Fibroblast of skin of scalp (primary cell): ENCODE measurements at regions not wholly inside any gene's neighbourhood (a gene's known extent, or its start where the extent isn't known, plus 50 kb on each side); places are given as distances from the start of the nearest gene placed in this dataset.
A peak's percentile ranks its signal among the peaks of the same experiment; 100 is the strongest.
"Not testable (repeated sequence)": the region's sequence is repeated elsewhere in the genome, so short reads cannot be mapped to it uniquely, and the experiment has no call there.

Experiments used
- DNase-seq: peaks from one replicate; pipeline ENCODE4 v3.0.0-alpha.2; 2013

DNA sequence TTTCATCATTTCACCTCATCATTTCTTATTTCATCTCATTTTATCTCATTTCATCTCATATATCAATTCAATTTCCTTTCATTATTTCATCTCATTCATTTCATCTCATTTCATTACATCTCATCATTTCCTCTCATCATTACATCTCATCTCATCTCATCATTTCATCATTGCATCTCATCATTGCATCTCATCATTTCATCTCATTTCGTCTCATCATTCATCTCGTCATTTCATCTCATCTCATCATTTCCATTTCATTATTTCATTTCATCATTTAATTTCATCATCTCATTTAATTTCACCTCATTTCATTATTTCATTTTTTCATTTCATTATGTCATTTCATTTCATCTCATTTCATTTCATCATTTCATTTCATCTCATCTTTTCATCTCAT is 168.5 kb upstream of the FAM72C start:
- DNase-seq, result not testable (repeated sequence)

DNA sequence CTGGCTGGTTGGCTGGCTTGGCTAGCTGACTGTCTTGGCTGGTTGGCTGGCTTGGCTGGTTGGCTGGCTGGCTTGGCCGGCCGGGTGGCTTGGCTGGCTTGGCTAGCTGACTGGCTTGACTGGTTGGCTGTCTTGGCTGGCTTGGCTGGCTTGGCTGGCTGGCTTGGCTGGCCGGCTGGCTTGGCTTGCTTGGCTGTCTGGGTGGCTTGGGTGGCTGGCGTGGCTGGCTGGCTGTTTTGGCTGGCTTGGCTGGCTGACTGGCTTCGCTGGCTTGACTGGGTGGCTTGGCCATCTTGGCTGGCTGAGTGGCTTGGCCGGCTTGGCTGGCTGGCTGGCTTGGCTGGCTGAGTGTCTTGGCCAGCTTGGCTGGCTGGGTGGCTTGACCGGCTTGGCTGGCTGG is 133.2 kb upstream of the FAM72C start:
- not testable (repeated sequence) for DNase-seq

DNA sequence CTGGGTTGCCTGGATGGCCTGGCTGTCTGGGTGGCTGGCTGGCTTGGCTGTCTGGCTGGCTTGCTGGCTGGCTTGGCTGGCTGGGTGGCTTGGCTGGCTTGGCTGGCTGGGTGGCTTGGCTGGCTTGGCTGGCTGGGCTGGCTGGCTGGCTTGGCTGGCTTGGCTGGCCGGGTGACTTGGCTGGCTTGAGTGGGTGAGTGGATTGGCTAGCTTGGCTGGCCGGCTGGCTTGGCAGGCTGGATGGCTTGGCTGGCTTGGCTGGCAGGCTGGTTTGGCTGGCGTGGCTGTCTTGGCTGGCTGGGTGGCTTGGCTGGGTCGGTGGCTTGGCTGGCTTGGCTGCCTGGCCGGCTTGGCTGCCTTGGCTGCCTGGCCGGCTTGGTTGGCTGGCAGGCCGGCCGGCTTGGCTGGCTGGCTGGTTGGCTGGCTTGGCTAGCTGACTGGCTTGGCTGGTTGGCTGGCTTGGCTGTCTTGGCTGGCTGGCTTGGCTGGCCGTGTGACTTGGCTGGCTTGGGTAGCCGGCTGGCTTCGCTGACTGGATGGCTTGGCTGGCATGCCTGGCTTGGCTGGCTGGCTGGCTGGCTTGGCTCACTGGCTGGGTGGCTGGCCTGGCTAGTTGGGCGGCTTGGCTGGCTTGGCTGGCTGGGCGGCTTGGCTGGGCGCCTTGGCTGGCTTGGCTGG is 132.4 kb upstream of the FAM72C start:
- DNase-seq, result not testable (repeated sequence)

DNA sequence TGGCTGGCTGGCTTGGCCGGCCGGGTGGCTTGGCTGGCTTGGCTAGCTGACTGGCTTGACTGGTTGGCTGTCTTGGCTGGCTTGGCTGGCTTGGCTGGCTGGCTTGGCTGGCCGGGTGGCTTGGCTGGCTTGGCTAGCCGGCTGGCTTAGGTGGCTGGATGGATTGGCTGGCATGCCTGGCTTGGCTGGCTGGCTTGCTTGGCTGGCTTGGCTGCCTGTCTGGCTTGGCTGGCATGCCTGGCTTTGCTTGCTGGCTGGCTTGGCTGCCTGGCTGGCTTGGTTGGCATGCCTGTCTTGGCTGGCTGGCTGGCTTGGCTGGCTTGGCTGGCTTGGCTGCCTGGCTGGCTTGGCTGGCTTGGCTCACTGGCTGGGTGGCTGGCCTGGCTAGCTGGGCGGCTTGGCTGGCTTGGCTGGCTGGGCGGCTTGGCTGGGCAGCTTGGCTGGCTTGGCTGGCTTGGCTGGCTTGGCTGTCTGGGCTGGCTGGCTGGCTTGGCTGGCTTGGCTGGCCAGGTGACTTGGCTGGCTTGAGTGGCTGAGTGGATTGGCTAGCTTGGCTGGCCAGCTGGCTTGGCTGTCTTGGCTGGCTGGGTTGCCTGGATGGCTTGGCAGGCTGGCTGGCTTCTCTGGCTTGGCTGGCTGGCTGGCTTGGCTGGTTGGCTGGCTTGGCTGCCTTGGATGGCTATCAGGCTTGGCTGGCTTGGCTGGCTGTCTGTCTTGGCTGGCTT is 131.5 kb upstream of the FAM72C start:
- not testable (repeated sequence) for DNase-seq

DNA sequence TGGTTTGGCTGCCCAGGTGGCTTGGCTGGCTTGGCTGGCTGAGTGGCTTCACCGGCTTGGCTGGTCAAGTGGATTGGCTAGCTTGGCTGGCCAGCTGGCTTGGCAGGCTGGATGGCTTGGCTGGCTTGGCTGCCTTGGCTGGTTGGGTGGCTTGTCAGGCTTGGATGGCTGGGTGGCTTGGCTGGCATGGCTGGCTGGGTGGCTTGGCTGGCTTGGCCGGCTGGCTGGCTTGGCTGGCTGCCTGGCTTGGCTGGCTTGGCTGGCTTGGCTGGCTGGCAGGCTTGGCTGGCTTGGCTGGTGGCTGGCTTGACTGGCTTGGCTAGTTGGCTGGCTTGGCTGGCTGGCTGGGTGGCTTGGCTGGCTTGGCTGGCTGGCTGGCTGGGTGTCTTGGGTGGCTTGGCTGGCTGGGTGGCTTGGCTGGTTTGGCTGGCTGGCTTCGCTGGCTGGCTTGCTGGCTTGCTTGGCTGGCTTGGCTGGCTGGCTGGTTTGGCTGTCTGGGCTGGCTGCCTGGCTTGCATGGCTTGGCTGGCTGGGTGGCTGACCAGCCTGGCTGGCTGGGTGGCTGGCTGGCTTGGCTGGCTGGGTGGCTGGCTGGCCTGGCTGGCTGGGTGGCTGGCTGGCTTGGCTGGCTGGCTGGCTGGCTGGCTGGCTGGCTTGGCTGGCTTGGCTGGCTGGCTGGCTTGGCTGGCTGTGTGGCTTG is 130.4 kb upstream of the FAM72C start:
- DNase-seq, result not testable (repeated sequence)

DNA sequence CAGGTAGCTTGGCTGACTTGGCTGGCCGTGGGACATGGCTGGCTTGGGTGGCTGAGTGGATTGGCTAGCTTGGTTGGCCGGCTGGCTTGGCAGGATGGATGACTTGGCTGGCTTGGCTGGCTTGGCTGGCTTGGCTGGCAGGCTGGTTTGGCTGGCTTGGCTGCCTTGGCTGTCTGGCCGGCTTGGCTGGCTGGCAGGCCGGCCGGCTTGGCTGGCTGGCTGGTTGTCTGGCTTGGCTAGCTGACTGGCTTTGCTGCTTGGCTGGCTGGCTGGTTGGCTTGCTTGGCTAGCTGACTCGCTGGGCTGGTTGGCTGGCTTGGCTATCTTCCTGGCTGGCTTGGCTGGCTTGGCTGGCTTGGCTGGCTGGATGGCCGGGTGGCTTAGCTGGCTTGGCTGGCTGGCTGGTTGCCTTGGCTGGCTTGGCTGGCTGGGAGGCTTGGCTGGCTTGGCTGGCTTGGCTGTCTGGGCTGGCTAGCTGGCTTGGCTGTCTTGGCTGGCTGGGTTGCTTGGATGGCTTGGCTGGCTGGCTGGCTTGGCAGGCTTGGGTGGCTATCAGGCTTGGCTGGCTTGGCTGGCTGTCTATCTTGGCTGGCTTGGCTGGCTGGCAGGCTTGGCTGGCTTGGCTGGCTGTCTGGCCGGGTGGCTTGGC is 129.7 kb upstream of the FAM72C start:
- DNase-seq, result no peak

GRCh38 chr1:144077167-144077841 is 105.5 kb upstream of the FAM72C start:
- DNase-seq, result peak; percentile 55

- peak; percentile 24 for DNase-seq
Measured at GRCh38 chr1:144076646-144077045, 104.9 kb upstream of the FAM72C start.

DNA sequence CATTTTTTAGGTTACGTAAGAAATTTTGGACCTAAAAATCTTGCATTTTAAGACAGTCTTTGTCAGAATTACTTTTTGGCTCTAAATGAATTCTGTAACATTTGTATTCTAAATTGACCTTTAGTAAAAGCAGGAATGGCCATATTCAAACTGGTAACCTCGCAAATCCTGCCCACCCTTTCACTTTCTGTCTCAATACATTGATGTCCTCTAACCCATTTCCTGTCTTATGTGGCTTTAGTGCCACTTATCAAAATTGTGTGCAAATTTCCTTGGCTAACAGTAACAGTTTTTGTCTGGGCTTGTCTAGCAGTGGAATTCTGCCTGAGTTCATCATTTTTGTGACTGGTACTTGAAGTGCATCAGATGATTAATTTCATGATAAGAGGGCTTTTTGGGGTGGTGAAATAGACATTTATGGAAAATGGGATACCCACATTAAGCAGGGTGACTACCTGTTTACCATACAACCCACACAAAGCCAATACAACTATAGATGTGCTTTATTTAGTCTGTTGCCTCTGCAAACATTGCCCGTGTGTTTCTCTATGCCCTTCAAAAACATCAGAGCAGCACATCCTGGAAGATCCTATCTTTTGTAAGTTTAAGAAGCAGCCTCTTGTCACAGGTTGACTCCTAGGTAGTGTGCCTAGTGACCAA is 98.7 kb upstream of the FAM72C start:
- not testable (repeated sequence) for DNase-seq

GRCh38 chr1:144067042-144067441 is 95.3 kb upstream of the FAM72C start:
- DNase-seq, result not testable (repeated sequence)

GRCh38 chr1:144066071-144066813 is 94.5 kb upstream of the FAM72C start:
- not testable (repeated sequence) for DNase-seq

DNA sequence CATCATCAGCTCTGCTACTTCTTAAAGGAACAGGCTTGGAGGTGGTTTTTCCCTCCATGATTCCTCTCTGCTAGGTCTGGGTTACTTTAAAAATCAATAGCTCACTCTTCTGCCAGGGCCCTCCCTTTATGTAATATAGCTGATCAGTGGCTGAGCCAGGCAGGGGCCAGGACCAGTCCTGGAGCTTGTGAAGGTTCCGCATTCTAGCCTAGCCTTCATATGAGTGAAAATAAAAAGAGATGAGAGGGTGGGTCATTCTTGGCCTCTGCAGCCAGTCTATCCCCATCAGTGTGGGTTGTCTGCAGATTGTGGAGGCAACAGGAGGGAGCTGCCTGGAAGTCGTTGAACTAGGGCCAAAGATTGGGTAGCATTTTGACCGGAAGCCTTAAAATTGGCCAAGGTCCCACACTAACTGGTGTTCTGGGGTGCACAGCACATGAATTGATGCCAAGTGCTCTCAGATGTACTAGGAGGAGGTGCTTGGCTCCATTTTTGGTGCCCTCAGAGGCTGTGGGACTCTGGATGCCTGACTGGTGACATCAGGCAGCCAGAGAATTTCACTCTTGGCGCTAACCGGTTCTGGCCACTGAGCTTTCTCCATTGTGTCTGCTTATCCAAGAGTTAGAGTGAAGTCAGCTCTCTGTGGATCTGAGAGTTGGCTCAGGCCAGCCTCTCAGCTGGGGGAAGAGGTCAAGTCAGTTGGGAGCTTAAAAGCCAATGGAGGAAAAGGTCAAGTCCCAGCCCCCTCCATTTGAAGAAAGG is 93.7 kb upstream of the FAM72C start:
- not testable (repeated sequence) for DNase-seq

- DNase-seq, result not testable (repeated sequence)
Measured at GRCh38 chr1:144049365-144049764, 77.6 kb upstream of the FAM72C start.

- DNase-seq, result not testable (repeated sequence)
Measured at GRCh38 chr1:144046645-144047044, 74.9 kb upstream of the FAM72C start.

DNA sequence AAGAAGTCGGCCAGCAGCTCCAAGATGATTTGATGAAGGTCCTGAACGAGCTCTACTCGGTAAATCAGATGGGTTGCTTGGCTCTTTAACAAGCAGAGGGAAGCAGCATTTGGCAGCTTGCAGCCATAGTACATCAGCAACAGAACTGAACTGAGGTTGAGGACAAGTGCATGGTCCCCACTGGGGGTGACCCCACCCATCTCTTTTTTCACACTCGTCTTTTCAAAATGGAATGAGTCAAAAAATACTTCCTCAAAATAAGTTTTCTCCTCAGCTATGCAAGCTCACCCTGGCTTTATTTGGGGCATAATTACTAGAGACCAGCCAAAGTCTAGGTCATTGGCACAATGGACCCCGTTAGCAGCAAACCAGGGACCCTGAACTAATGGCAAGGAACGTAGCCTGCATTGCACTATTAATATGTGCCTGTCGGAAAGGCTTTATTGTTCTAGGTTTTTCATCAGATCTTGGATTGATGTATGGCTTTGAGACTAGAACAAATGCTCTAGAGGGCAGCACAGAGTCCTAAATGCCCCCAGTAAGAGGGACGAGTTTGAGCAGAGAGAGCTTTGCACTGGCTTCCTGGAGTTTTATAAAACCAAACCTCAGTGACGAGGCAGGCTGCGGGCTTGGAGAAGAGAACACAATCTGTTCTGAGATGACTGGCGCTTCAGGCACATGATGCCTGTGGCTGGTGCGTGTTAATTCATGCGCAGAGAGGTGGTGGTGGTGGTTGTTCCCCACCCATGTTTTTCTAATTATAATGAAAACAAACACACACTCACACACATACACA is 74.2 kb upstream of the FAM72C start:
- not testable (repeated sequence) for DNase-seq

DNA sequence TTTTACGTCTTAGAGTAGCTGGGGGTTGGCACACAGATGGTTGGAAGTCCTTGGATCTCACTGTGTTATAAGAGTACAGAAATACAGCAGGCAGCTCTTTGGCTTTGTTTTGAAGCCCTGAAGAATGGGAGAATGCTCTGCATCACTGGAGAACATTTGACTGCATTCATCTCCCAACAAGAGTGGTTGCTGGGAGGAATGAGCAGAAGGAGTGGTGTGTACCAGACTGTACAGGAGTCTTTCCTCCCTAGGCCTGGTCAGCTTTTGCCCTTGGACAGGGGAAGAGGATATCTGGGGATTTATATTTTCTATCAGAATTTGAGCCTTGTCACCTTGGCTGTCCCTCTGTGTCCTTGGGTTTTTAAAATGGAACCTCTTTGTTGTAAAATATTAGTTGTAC is 70.5 kb upstream of the FAM72C start:
- DNase-seq, result not testable (repeated sequence)

DNA sequence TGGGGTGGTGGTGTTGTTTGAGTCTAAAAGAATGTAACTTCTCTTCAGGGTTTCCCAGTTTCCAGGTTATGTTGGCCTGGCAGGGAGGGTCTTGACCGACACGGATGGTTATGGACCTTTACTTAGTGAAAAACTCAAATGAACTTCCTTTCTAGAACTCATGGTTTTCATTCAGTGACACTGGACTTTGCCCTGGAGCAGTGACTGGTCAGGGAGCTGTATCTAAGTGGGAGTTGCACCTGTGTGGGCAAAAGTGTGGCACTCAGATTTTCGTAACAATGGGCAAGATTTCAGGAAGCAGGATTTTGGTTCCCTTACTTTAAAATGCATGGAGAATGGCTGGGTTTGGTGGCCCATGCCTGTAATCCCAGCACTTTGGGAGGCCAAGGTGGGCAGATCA is 68.5 kb upstream of the FAM72C start:
- not testable (repeated sequence) for DNase-seq

DNA sequence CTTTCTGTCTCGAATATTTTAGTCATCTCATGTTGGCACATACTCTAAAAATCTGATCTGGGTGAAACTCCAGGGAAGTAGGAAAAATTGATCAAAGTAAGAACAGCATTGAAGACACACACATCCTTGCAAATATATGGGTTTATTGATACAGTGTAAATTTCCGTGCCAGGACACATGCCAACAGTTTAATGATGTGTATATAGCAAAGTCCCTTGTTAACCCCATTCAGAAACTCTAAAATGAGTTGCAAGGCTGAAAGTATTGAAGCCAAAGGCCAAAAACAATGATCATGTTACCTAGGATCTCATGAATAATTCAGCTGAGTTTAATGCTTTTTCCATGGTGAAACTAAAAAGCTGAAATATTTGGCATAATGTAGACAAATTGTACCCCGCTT is 62.3 kb upstream of the FAM72C start:
- DNase-seq, result not testable (repeated sequence)

DNA sequence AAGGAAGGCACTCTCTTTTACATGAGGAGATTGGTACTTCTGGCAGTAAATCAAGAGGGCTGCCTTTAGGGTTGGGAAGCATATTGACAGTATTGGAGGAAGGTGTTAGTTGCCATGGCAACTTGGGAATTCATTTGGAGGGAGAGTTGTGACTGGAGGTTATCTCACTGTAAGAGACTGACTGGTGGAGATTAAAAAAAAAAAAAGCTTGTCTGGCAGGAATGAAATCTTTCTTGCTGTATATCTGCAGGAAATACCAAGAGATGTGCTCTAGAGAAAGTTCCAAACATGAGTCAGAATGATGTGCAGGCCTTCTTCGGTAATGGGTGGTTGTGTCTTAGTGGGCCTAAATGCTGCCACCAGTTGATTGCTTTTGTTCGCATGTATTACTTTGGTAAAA is 59.8 kb upstream of the FAM72C start:
- DNase-seq, result not testable (repeated sequence)
